SK-N-SH (cell line): ENCODE measurements at regions not wholly inside any gene's neighbourhood (a gene's known extent, or its start where the extent isn't known, plus 50 kb on each side); places are given as distances from the start of the nearest gene placed in this dataset.

Experiments
- POLR2AphosphoS5 ChIP-seq: IDR thresholded peaks from 2 replicates; pipeline ENCODE4 v1.6.1; 2012; ENCODE audit warnings: low read depth, low read length
- TF ChIP-seq, protein P1 (sequence below): fragments of 200-600 bp; sonication (generic); IDR thresholded peaks from 2 replicates; pipeline ENCODE4 v1.6.1; 2017; ENCODE audit warnings: antibody characterized with exemption, mild to moderate bottlenecking, moderate library complexity

DNA sequence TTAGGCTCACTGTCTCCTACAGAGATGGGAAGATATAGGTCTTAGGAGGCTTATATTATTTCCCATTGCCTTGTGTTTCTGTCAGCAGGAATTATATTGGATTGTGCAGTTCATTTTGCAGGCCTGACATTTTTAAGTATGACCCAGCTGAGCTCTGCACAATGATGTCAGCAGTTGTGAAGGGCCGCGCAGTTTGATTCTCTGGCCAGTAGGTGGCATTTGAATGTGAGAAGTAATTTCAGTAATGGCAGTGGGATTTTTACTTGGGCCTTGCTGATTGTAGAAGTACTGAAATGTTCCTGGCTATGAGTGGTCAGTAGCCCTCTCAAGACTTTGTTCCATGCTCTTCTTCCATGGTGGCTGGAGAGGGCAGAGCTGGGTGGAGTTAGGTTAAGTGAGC is 247.2 kb upstream of the MTMR8 start:
- TF ChIP-seq, protein P1, sequence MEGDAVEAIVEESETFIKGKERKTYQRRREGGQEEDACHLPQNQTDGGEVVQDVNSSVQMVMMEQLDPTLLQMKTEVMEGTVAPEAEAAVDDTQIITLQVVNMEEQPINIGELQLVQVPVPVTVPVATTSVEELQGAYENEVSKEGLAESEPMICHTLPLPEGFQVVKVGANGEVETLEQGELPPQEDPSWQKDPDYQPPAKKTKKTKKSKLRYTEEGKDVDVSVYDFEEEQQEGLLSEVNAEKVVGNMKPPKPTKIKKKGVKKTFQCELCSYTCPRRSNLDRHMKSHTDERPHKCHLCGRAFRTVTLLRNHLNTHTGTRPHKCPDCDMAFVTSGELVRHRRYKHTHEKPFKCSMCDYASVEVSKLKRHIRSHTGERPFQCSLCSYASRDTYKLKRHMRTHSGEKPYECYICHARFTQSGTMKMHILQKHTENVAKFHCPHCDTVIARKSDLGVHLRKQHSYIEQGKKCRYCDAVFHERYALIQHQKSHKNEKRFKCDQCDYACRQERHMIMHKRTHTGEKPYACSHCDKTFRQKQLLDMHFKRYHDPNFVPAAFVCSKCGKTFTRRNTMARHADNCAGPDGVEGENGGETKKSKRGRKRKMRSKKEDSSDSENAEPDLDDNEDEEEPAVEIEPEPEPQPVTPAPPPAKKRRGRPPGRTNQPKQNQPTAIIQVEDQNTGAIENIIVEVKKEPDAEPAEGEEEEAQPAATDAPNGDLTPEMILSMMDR = no peak; the same call in 1 of the 2 replicates
- TF ChIP-seq POLR2AphosphoS5 = no peak
